Ishikawa (cell line): ENCODE measurements at regions not wholly inside any gene's neighbourhood (a gene's known extent, or its start where the extent isn't known, plus 50 kb on each side); places are given as distances from the start of the nearest gene placed in this dataset.

Experiments used
- CEBPB ChIP-seq: IDR thresholded peaks from 2 replicates; pipeline ENCODE4 v1.6.1; 2012
- CREB1 ChIP-seq: IDR thresholded peaks from 2 replicates; pipeline ENCODE4 v1.6.1; 2012; ENCODE audit warnings: low read depth
- EGR1 ChIP-seq: IDR thresholded peaks from 2 replicates; pipeline ENCODE4 v1.6.1; 2012
- EP300 ChIP-seq: IDR thresholded peaks from 2 replicates; pipeline ENCODE4 v1.6.1; 2012; ENCODE audit warnings: borderline replicate concordance
- FOXM1 ChIP-seq: IDR thresholded peaks from 2 replicates; pipeline ENCODE4 v1.6.1; 2012; ENCODE audit warnings: low read depth, borderline replicate concordance
- MAX ChIP-seq: IDR thresholded peaks from 2 replicates; pipeline ENCODE4 v1.6.1; 2012
- NFIC ChIP-seq: IDR thresholded peaks from 2 replicates; pipeline ENCODE4 v1.6.1; 2012
- RAD21 ChIP-seq: IDR thresholded peaks from 2 replicates; pipeline ENCODE4 v1.6.1; 2012; ENCODE audit warnings: low read depth
- TAF1 ChIP-seq: IDR thresholded peaks from 2 replicates; pipeline ENCODE4 v1.6.1; 2012; ENCODE audit warnings: low read depth, mild to moderate bottlenecking
- TCF12 ChIP-seq: IDR thresholded peaks from 2 replicates; pipeline ENCODE4 v1.6.1; 2012; ENCODE audit warnings: low read depth
- TEAD4 ChIP-seq: IDR thresholded peaks from 2 replicates; pipeline ENCODE4 v1.6.1; 2012
- YY1 ChIP-seq: IDR thresholded peaks from 2 replicates; pipeline ENCODE4 v1.6.1; 2012; ENCODE audit warnings: low read depth
- ZBTB7A ChIP-seq: IDR thresholded peaks from 2 replicates; pipeline ENCODE4 v1.6.1; 2012; ENCODE audit warnings: low read depth
- TF ChIP-seq, protein P1 (sequence below): IDR thresholded peaks from 2 replicates; pipeline ENCODE4 v1.6.1; 2012; ENCODE audit warnings: low read depth, mild to moderate bottlenecking
- TF ChIP-seq, protein P2 (sequence below): IDR thresholded peaks from 2 replicates; pipeline ENCODE4 v1.6.1; 2012

DNA sequence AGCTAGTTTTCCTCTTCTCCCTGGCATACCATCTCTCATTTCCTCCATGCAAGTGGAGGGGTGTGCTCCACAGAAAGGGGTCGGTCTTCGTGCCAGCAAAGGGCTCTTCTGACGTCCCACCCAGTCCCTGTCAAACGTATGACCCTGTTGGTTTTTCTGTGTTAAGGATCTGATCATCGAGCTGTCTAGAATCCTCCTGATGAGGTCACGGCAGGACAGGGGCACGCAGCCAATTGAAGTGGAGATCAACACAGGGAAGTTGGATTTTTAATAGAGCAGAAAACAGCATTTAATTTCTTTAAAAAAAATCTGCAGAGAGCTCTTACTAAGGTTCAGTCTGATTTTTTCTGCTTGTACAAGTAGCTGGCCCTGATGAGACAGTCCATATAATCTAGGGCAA, 339.4 kb downstream of the TEX29 start:
- TF ChIP-seq MAX (no peak), TEAD4 (no peak)
- TF ChIP-seq, protein P1, sequence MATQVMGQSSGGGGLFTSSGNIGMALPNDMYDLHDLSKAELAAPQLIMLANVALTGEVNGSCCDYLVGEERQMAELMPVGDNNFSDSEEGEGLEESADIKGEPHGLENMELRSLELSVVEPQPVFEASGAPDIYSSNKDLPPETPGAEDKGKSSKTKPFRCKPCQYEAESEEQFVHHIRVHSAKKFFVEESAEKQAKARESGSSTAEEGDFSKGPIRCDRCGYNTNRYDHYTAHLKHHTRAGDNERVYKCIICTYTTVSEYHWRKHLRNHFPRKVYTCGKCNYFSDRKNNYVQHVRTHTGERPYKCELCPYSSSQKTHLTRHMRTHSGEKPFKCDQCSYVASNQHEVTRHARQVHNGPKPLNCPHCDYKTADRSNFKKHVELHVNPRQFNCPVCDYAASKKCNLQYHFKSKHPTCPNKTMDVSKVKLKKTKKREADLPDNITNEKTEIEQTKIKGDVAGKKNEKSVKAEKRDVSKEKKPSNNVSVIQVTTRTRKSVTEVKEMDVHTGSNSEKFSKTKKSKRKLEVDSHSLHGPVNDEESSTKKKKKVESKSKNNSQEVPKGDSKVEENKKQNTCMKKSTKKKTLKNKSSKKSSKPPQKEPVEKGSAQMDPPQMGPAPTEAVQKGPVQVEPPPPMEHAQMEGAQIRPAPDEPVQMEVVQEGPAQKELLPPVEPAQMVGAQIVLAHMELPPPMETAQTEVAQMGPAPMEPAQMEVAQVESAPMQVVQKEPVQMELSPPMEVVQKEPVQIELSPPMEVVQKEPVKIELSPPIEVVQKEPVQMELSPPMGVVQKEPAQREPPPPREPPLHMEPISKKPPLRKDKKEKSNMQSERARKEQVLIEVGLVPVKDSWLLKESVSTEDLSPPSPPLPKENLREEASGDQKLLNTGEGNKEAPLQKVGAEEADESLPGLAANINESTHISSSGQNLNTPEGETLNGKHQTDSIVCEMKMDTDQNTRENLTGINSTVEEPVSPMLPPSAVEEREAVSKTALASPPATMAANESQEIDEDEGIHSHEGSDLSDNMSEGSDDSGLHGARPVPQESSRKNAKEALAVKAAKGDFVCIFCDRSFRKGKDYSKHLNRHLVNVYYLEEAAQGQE: no peak

GRCh38 chr13:111661052-111661451, 340.6 kb downstream of the TEX29 start:
- TF ChIP-seq, protein P2, sequence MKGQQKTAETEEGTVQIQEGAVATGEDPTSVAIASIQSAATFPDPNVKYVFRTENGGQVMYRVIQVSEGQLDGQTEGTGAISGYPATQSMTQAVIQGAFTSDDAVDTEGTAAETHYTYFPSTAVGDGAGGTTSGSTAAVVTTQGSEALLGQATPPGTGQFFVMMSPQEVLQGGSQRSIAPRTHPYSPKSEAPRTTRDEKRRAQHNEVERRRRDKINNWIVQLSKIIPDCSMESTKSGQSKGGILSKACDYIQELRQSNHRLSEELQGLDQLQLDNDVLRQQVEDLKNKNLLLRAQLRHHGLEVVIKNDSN: no peak
- TF ChIP-seq ZBTB7A (no peak), NFIC (no peak), CEBPB (no peak), RAD21 (no peak), FOXM1 (no peak), EP300 (no peak), CREB1 (no peak), YY1 (no peak), MAX (no peak), EGR1 (no peak)

DNA sequence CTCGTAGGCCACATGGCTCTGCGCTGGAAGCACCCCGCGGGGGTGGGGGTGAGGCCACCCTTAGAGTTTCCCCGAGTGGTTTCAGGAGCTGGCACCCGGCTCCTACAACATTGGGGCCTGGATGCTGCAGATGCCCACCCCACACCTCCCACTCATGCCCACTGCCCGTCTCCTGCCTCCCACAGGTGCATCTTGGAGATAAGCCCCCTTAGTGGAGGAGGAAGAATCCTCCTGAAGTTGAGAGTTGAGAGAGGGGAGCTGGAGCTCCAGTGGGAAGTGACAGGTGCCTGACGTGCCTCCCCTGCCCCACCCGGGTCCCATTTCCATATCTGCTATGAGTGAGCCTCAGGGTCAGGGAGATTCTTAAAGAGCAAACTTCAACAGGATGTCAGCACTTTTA, 341.3 kb downstream of the TEX29 start:
- no peak for TF ChIP-seq EP300
- no peak for TF ChIP-seq FOXM1
- TF ChIP-seq, protein P1: no peak
- no peak for TF ChIP-seq EGR1

DNA sequence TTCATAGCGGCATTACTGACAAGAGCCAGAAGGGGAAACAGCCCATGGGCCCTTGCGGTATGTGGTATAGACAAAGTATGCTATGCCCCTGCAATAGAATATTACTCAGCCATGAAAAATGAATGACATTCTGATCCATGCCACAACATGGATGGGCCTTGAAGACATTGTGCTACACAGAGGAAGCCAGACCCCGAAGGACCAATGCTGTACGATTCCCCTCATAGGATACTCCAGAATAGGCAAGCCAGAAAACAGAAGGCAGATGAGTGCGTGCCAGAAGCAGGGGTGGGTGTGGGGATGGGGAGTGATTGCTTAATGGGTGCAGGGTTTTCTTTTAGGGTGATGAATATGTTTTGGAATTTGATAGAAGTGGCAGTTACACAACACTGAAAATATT, 342.0 kb downstream of the TEX29 start:
- TF ChIP-seq ZBTB7A: no peak
- TF ChIP-seq CEBPB: no peak
- no peak for TF ChIP-seq TCF12
- no peak for TF ChIP-seq CREB1
- no peak for TF ChIP-seq EP300
- TF ChIP-seq, protein P1: no peak
- no peak for TF ChIP-seq TEAD4
- TF ChIP-seq TAF1: no peak
- no peak for TF ChIP-seq MAX
- no peak for TF ChIP-seq EGR1
- TF ChIP-seq, protein P2: no peak
- TF ChIP-seq NFIC: no peak
- TF ChIP-seq FOXM1: no peak
- TF ChIP-seq YY1: no peak
- TF ChIP-seq RAD21: no peak

- TF ChIP-seq ZBTB7A (no peak), TCF12 (no peak), YY1 (no peak), NFIC (no peak)
These were observed 342.5 kb downstream of the TEX29 start for GRCh38 chr13:111662895-111663294.
